Keratinocyte (primary cell): ENCODE measurements at regions not wholly inside any gene's neighbourhood (a gene's known extent, or its start where the extent isn't known, plus 50 kb on each side); places are given as distances from the start of the nearest gene placed in this dataset.
"Not testable (repeated sequence)": the region's sequence is repeated elsewhere in the genome, so short reads cannot be mapped to it uniquely, and the experiment has no call there.

Source experiments
- EZH2 ChIP-seq: IDR thresholded peaks from one replicate; pipeline ENCODE4 v1.6.1; 2012; ENCODE audit warnings: inconsistent platforms, mild to moderate bottlenecking, low read length, moderate library complexity
- TF ChIP-seq, protein P1 (sequence below), 3 experiments: IDR thresholded peaks in 1 of 3; conservative IDR thresholded peaks in 1 of 3; optimal IDR thresholded peaks in 1 of 3; 2 replicates in 2 of 3; 3 replicates in 1 of 3; pipeline versions ENCODE3 to v1.5.1; 2011; ENCODE audit warnings: low read length in 3 of 3, mild to moderate bottlenecking in 3 of 3, moderate library complexity in 2 of 3, control low read depth in 1 of 3, inconsistent platforms in 1 of 3; ENCODE audit not compliant: insufficient read depth in 2 of 3; ENCODE audit errors: extremely low read depth in 1 of 3

DNA sequence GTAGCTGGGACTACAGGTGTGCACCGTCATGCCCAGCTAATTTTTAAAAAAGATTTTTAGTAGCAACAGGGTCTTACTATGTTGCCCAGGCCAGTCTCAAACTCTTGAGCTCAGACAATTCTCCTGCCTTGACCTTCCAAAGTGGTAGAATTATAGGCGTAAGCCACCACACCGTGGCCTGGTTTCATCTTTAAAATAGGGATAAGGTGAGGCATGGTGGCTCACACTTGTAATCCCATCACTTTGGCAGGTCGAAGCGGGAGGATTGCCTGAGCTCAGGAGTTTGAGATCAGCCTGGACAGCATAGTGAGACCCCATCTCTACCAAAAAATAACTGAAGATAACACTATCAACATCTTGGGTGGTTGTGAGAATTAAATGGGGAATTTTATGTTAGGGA lies 84.6 kb upstream of the SPDYE9 start:
- TF ChIP-seq, protein P1, sequence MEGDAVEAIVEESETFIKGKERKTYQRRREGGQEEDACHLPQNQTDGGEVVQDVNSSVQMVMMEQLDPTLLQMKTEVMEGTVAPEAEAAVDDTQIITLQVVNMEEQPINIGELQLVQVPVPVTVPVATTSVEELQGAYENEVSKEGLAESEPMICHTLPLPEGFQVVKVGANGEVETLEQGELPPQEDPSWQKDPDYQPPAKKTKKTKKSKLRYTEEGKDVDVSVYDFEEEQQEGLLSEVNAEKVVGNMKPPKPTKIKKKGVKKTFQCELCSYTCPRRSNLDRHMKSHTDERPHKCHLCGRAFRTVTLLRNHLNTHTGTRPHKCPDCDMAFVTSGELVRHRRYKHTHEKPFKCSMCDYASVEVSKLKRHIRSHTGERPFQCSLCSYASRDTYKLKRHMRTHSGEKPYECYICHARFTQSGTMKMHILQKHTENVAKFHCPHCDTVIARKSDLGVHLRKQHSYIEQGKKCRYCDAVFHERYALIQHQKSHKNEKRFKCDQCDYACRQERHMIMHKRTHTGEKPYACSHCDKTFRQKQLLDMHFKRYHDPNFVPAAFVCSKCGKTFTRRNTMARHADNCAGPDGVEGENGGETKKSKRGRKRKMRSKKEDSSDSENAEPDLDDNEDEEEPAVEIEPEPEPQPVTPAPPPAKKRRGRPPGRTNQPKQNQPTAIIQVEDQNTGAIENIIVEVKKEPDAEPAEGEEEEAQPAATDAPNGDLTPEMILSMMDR (optimal IDR thresholded peaks at IDR 0.05 in 1 of 3, IDR thresholded peaks at IDR 0.05 in 1 of 3, conservative IDR thresholded peaks at IDR 0.05 in 1 of 3; ENCODE audit: extremely low read depth in 1 of 3, insufficient read depth in 2 of 3, low read length in 3 of 3): not testable (repeated sequence)
- TF ChIP-seq EZH2: not testable (repeated sequence)
